ENCODE measurements at regions not wholly inside any gene's neighbourhood (a gene's known extent, or its start where the extent isn't known, plus 50 kb on each side); places are given as distances from the start of the nearest gene placed in this dataset.

DNA sequence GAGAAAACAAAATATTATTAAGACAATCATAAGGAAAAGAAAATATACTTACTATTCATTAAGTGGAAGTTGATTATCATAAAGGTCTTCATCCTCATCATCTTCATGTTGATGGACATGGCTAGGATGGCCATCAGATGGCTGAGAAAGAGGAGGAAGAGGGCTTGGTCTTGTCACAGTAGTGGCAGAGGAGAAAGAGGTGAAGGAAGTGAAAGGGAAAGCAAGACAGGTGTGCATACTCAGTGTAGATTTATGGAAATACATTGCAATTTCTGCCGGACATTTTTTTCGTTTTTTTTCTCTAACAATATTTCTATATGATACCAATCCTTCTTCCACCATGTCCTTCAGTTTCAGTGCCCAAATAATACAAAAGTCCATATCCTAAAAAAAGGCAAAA lies 1409.8 kb downstream of the PCDH7 start:
- DNase-seq, result no peak

DNA sequence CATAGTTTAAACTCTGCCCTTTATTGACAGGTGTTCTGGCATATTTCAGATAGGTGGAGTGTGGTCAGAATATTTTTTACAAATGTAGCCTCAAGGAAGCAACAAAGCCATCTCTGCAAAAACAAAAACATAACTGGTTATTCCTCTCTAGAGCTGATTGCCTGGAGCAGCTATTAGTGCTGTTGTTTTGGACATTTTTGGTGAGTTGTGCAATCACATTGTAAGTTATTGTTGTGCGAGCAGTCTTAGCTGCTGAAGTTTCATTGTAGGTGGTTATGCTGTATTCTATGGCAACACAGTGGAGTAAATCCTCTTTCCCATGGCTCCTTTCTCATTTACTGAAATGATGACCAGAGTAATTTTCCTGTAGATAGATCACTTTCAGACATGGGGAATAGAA lies 1413.0 kb downstream of the PCDH7 start:
- DNase-seq, result no peak

DNA sequence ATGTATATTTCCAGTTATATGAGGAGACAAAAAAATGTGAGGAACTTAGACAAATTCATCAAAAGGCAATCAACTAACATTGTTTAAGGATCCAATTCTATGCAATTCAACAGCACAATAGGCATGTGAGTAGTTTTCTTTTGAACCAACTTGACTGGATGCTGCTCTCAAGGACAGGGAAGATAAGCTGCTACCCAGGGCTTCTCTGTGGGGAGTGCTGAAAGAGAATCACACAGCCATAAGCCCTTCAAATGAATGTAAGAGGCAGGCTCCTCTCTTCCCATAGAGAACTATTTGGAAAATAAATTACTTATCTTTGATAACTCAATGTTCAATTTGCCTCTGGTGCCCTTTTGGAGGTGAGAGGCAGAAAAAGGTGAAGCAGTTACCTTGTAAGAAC lies 1413.6 kb downstream of the PCDH7 start:
- no peak for DNase-seq

DNA sequence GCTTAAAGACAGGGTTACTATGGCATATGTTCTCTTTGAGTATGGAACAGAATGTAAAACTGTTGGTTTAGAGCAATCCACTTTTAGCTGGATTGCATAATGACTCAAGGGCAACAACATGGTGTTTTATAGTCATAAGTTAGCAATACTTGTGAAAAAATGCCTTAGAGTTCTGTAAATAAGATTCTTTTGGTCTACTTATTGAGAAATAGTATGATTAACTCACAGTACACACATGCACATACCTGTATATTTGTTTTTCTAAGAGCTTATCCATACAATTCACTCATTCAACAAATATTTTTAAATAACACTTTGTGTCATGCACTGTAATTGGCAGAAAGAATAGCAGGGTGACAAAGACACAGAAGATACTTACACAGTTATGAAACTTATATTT lies 1415.5 kb downstream of the PCDH7 start:
- DNase-seq, result no peak

DNA sequence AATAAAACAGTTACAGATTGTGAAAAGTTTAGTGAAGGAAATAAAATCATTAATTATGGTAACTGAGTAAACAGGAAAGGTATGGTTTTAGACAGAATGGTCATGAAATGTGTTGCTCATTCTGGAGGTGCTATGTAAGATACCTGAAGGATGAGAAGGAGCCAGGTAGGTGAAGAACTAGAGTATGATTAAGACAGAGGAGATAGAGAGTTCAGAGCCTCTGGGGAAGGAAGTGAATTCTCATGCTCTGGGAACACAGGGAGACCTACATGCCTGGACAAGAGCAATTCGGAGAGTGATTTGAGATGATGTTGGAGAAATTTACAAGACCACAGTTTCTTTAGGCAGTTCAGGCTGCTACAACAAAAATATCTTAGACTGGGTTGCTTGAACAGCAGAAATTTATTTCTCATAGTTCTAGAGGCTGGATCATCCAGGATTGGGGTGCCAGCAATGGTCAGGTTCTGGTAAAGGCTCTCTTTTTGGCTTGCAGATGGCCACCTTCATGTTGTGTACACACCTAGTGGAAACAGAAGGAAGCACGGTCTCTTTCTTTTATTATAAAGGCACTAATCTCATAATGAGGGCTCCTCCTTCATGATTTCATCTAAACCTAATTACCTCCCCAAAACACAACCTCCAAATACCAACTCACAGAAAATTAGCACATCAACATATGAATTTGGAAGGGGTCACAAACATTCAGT lies 1416.1 kb downstream of the PCDH7 start:
- DNase-seq, result no peak

DNA sequence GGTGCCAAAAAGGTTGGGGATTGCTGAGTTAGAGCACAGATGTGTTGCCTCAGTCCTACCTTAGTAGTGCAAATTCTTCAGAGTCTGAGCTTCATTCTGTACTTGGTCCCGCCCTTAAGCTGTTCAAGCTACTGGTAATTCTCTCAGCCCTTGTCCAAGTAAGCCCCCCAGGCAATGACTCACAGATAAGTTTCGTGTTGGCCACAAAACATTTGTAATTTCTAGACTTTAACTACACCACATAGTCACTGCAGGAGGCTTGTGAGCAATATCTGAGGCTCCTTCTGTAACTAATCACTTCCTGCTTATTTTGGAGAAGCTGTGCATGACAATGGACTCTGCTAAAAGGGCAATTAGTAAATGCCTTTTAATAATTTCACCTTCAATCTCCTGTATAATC lies 1420.5 kb downstream of the PCDH7 start:
- DNase-seq, result no peak

DNA sequence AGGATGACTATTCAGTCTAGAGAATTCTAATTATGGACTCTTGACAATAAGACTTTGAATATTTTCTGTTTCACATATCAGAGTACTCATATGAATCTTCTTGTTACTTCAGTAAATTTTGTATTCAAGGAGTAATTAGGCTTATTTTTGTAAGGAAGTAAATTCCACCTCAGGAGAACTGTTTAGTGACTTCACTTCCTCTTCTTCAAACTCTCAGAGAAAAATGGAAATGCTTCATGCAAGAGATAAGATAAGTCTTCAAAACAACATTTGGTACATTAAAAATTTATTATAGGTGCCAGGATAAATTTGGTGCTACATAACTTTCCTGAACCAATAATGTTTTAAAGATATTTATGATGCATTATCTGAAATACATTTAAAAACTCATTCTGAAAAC lies 1421.9 kb downstream of the PCDH7 start:
- DNase-seq, result no peak

DNA sequence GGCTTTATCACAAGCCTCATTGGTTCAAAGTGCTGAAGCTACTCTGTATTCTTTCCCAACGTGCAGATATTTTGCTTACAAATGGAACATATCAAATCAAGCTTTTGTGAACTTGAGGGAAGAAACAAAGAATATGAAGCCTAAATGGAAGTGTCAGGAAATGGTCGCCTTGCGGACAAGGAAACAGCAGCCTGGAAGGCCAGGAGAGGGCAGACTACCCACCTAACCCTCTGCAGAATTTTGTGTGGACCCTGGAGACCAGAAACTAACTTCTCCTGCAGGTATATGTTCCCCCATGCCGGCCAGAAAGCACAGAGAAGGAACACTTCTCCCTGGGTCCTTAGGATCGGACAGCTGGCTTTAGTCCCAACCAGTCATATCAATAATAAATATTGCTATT lies 1425.8 kb downstream of the PCDH7 start:
- DNase-seq, result no peak

DNA sequence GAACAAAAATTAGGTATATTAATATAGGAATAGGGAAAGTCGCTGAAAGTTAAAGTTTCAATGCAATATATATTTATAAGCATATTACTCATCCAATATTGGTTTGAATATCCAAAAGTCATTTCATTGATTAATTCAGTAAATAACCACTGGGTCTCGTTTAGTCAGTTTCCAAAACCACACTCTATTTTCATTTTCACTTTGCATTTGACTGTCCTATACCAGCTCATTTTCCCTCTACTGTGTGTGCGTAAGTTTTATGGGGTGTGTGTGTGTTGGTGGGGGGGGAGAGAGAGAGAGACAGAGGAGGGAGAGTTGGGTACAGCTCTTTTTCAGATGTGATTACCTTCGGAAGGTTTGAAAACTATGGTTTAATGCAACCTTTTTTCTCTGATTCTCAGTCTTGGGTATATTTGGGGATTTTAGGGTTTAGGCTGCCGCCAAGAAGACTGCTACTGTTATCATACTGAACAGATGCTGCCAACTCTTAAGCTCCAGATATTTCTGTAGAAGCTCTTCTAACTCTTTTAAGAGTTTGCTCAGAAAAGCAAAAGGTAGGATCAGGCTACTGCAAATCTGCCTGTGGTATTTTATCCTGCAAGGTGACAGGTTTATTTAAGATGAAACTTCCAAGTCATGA lies 1427.4 kb downstream of the PCDH7 start:
- no peak for DNase-seq

DNA sequence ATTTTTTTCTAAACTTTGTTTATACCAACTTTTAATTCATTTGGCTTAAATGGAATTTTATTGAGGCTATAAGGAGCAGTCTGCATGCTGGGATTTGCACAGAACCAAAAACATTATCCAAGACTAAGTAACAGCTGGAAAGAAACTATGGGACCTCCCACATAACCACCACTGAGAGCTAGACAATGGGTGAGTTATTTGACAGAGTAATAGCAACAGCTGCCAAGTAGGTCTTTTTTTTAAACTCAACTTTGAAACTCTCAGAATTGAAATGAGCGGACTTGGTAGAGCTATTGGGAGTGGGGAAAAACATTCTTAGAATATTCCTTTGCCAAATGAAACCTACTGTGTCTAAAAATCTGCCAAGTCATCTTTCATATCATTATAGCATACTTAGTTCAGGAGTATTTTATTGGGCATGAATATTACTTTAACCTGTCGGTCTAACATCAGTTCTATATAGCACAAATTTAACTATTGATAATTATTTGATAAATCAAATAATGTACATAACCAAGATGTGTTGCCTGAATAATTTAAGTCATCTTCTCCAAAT lies 1428.0 kb downstream of the PCDH7 start:
- DNase-seq, result no peak

DNA sequence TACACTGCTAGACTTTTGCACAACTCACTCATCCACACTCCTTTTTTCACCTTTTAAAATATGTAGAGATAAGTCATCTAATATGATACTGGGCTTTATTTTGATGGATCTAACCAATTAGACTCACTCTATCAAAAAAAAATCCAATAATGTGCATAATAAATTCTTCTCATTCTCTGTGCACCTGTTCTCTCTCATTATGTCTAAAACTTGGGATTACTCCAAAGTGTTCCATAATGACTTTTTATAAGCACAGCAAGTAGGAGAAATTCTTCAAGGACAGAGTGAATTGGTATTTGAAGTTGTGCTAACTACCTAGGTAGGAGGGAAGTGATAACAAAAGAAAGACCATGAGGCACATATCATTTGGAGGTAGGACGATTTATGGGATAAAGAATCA lies 1438.8 kb downstream of the PCDH7 start:
- DNase-seq, result no peak

DNA sequence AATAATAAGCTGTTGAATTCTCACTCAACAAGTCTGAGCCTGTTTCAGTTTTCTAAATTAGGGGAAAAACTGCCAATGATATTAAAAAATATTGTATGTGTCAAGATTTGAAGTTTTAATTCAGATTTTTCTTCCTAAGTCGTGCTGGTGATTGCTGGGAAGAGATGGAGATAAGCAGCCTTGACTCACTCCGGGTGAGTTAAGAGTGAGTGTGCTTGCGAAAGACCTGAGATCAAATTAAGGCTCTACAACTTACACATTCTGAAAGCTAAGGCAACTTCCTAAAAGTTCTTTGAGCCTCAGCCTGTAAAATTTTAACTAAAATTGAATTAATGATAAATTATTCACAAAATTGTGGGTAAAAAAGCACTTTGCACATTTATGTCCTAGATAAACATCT lies 1441.2 kb downstream of the PCDH7 start:
- DNase-seq, result no peak

DNA sequence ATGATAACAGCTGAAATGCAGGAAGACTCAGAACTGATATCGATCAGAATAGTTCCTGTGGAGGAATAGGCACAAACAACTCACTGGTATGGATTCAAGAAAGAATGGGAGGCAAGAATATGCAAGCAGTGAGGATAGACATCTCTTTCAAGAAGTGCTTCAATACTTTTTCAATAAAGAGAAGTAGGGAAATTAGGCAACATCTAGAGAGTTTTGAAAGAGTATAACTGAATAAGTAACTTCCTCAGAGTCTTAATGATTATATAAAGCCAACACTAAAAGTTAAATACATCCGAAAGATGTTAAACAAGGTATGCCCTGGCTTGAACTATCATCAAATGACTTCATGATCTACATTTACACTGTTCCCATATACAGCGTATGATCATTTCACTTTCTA lies 1443.0 kb downstream of the PCDH7 start:
- DNase-seq, result no peak

DNA sequence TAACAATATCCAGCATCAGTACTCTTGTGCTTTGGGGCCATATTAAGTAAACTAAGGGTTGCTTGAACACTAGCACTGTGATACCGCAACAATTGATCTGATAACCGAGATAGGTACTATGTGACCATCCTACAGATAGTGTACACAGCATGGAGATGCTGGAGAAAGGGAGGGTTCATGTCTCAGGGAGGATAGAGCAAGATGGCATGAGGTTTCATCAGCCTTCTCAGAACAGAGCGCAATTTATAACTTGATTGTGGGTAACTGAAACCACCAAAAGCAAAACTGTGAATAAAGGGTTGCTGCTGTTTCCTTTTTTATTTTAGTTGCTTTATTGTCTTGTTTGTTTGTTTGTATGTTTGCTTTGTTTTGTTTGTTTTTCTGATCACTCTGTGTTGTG lies 1449.7 kb downstream of the PCDH7 start:
- no peak for DNase-seq

DNA sequence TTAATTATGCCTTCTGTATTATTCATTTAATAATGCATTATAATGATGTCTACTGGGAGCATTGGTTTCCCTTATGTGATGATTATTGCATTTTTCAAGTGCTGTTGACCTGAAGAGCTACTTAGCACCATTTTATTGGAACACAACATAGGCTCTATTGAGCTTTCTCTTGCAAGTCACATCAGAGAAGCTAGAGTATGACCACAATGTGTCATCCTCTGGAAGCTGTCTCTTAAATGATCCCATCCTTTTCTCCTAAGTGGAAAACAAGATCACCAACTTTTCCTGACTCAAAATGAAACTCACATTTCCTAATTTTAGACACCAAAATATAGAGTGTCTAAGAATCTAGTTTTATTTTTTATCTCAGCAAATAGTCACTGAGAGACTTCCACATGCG lies 1451.9 kb downstream of the PCDH7 start:
- no peak for DNase-seq

DNA sequence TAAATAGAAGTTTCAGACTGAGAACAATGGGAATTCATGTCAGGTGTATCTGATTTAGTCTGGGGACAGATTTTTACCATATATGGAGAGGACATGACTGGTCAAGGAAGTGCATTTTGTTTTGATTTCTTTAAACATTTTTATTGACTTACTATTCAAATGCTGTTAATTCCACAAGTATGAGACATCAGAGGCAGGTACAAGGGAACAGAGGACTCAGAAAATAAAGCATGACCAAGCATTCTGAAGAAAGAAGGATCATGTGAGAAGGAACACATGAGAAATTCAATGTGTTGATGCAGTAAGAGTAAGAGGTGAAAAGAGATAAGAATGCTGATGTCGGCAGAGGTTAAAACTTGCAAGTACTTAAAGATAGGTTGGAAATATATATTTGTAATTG lies 1452.6 kb downstream of the PCDH7 start:
- no peak for DNase-seq

DNA sequence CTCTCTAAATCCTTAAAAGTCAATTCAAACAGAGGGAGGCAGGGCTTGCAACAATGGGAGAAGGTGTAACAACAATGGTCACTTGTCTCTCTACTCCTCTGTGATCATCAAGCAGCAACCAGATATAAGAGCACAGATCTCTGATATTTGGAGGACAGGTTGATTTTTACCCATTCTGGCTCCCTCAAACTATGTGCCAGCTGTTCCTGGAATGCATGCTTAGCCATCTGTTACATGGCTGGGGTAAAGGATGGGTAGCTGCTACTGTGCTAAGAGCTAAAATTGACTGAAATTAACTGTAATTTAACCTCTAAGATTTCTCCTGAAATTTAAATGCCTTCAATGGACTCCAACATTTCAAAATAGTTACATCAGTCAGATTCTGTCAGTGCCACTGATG lies 1459.9 kb downstream of the PCDH7 start:
- DNase-seq, result no peak

DNA sequence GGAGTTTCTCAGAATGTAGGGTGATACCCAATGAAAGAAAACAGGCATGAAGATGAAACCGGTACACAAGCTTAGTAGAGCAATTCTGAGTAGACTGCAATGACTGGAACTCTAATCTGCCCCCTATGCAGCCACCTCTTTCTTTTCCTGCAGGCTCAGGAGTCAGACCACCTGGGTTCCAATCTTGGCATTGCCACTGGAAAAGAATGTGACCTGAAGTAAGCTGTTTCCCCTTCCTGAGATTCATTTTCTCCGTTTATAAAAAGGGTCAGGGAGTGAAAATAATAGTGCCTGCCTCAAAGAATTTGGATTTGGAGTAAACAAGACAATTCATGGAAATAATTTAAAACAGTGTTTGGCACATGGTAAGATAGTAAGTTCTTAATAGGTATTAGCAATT lies 1464.0 kb downstream of the PCDH7 start:
- no peak for DNase-seq

DNA sequence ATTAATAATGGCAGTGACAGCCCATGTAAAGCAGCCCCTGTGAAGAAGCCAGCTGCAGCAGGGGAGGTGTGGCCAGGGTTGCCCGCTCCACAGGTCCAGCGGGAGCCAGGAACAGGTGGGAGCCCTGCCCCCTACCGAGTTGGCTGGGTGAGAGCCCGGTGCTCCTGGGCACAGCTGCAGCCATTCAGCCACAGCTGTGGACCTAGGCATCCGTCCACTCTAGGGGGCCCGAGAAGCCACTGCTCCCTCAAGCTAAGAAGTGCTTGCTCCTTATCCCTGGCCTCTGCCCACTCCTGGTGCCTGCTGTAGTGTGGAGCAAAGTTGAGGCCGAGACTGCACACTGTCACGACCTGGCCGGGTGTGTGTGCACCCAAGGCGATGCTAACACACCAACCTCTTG lies 1469.0 kb downstream of the PCDH7 start:
- no peak for DNase-seq

DNA sequence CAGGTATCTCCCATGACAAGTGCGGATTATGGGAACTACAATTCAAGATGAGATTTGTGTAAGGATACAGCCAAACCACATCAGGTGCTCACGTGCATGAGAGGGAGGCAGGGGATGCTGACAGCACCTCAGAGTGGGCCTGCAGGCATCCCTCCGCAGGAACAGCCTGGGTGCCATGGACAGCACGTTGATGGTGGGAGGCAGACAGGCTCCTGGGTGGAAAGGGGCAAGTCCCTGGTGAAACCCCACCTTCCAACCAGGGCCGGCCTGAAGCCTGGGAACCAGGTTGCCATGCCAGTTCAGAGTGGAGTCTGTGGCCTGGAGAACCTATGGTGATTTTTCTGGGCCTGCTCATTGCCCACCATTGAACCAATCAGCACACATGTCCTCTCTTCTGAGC lies 1469.6 kb downstream of the PCDH7 start:
- DNase-seq, result no peak

DNA sequence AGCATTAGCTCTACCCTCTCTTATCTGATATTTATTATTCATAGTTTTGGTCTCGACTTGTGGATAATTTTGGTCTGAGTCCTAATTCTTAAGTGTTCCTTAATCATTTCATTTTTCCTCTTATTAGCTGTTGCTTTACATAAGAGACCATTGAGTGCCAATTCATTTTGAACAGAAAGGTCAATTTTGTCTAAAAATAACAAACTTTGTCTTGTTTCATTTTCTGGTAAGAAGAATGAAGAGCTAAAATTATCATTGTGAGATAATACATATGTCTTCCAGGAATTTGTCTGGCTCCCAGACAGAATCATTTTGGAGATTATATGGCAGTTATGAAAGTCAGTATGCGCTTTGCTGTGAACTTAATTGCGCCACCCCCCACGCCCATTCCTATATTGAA lies 1471.8 kb downstream of the PCDH7 start:
- DNase-seq, result no peak

DNA sequence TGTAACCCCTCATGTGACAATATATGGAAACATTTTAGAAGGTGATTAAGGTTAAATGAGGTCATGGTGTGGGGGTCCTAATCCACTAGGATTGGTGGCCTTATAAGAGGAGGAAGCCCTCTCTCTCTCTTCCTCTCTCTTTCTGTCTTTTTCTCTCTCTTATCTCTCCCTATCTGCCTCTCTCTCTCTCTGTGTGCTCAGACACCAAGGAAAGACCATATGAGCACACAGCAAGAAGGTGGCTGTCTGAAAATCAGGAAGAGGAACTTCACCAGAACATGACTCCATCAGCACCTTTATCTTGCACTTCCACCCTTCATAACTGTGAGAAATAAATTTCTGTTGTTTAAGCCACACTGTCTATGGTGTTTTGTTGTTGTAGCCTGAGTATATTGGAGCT lies 1472.2 kb downstream of the PCDH7 start:
- no peak for DNase-seq

DNA sequence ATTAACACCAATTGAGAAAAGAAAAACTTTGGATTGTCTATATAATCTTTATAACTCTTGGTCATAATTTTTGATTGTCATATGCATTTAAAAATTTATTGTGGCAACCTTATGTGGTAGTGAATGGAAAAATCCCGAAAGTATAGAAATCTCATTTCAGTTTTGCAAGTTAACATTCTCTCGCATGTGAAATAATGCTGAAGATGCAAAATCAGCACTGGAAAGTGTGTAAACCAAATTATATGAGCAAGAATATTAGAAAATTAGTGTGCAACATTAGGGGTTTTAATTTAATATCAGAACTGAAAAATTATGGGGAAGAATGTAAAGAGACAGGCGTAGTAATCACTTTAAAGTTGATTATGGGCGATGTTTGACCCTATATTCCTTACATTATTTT lies 1472.8 kb downstream of the PCDH7 start:
- DNase-seq, result no peak

DNA sequence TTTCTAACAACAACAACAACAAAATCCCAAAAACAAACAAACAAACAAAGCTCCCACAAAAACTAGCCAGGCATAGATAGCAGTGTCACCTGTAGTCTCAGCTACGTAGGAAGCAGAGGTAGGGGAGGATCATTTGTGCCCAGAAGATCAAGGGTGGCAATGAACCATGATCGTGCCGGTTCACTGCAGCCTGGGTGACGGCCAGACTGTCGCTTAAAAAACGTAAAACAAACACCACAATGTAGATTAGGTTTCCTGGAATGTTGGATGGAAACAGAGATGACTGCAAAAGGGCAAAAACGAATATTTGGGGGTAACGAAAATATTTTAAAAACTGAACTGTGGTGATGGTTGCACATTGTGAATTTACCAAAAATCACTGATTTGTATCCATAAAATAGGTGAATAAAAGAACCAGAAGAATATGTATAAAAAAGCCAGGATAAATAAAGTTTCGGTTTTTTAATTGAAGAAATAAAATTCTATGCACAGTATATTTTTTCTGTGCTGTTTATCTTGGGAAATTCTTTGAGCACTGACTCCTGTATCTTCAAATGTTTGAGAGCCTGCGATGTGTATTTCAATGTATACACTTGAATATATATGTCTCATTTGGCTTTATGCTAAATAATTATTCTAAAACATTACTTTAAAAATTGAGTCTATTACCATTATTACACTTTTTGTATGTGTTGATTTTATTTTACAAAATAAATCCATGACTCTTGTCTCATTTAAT lies 1477.0 kb downstream of the PCDH7 start:
- no peak for DNase-seq
